HG03139 (cell line): ENCODE measurements at regions not wholly inside any gene's neighbourhood (a gene's known extent, or its start where the extent isn't known, plus 50 kb on each side); places are given as distances from the start of the nearest gene placed in this dataset.
"Not testable (repeated sequence)": the region's sequence is repeated elsewhere in the genome, so short reads cannot be mapped to it uniquely, and the experiment has no call there.

Source experiments
- ATAC-seq: cut with Tn5 transposase; IDR thresholded peaks from one replicate; pipeline ENCODE4 v1.9.1; 2021; ENCODE audit not compliant: unreplicated experiment

DNA sequence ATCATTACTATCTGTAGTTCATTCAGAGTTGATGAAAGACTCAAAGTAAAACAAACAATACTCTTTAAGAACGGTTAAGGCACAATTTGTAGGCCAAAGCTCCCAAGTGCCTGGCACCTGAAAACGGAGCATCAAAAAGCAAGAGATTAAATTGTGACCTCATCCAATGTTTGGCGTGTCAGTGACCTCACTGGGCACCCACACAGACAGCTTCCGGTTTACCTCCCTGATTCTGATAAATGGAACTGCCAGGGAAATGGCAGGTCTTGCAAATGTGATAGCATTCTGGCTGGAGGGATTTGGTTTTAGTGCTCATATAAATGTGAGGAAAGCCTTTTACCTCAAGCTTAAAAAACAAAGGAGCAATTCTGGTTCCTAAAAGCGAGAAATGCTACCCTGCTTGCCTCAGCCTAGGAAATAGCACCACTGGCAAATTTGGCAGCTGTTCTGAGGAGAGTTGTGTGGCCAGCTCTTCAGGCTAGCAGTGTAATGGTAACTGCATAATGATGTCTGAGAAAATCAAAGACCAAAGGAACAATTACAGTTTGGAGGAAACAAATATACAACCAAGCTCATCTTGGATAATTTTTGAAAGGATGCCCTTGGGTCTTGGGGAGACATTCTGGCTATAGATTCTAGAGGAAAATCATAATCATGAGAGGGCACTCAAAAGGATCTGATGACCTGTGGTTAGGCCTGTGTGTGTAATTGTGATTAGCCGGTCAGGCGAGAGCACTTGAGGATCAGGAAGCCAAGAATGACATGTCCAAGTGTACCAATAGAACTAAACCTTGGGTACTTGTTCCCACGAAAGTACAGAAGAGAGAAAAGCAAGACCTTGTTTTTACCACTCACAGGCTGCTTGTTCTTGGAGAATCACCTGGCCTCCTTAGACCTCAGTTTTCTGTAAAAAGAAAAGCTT lies 174.3 kb downstream of the TFAP2B start:
- ATAC-seq, result no peak

GRCh38 chr6:50993941-50994720 lies 175.5 kb downstream of the TFAP2B start:
- ATAC-seq, result no peak

- no peak for ATAC-seq
These were observed 176.4 kb downstream of the TFAP2B start for GRCh38 chr6:50995036-50995435.

DNA sequence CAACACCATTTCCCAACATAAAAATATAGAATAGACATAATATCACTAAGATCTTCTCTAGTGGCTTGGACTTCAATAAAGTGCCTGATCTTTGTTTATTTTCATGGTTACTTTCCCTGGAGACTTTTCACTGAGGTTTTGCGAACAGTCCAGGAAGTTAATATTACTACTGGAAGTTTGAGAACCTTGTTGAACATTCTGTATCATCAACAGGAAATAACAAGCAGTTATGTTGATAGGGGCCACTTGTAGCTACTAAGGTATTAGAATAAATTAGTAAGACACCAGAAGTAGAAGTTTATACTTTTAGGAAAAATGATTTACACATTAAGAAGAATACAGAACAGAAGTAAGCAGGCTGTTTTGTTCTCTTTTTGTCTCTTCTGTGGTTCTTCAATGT lies 180.2 kb downstream of the TFAP2B start:
- ATAC-seq, result no peak

- no peak for ATAC-seq
These were observed 182.7 kb downstream of the TFAP2B start for GRCh38 chr6:51001399-51001798.

- ATAC-seq, result no peak
These were observed 185.7 kb downstream of the TFAP2B start for GRCh38 chr6:51004380-51004779.

GRCh38 chr6:51005779-51006178 lies 187.1 kb downstream of the TFAP2B start:
- ATAC-seq, result no peak

DNA sequence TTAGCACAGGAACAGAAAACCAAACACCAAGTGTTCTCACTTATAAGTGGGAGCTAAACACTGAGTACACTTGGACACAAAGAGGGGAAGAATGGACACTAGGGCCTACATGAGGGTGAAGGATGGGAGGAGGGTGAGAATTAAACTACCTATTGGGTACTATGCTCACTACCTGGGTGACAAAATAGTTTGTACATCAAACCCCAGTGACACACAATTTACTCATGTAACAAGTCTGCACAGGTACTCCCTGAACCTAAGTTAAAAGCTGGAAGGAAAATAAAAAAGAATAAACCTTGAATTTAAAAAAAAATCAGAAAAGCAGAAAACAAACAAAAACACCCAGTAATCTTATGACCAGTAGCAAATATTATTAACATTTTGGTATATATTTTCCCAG lies 188.6 kb downstream of the TFAP2B start:
- no peak for ATAC-seq

GRCh38 chr6:51008693-51009092 lies 190.0 kb downstream of the TFAP2B start:
- not testable (repeated sequence) for ATAC-seq

GRCh38 chr6:51013376-51013775 lies 194.7 kb downstream of the TFAP2B start:
- ATAC-seq, result no peak

DNA sequence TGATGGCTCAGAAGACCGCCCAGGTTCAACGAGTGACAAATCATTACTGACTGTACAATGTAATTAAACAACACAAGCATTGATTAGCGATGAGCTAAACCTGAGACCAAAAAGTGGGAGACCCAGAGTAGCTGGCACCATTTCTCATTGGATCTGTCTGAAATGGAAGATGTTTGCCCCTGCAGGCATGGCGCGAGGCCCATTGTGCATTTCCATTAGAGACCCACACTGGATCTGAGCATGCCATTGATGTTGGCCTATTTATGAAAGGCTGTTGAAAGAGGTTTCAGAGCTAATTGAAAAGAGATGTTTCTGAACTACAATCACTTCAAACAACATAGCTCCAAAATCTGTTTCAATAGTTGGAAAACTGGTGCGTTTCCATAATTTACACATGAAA lies 196.7 kb downstream of the TFAP2B start:
- ATAC-seq, result no peak

DNA sequence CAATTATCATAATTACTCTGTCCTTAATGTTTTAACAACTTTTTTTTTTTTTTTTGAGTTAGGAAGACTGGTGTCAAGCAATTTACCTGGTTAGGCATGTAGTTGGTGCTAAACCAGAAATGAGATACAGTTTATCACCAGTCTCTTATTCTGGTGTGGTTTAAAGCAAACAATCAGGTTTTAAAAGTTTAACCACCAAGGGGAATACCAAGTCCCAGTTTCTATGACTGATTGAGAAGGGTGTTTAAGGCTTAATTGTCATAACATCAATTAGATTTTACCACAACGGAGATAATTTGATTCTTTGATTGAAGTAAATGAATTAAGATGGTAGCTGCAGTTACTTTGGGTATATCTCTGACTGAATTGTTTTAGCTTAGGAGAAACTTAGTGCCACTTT lies 197.8 kb downstream of the TFAP2B start:
- no peak for ATAC-seq

- ATAC-seq, result no peak
These were observed 201.1 kb downstream of the TFAP2B start for GRCh38 chr6:51019806-51020205.

DNA sequence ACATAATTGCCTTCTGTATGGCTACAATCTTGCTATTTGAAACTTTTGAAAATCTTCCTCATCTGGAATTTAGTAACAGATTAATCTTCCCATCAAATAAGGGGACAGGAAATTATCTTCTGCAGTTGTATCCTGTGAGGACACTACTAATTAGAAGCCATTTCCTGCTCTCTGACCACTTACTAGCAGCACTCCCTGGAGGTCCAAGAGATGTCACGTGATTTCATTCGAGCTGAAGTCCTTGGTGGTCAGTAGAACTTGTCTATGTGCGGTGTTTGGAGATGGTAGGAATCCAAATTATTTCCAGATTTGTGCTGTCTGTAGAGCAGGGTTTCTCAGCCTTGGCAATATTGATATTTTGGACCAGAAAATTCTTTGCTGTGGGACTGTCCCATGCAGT lies 202.5 kb downstream of the TFAP2B start:
- no peak for ATAC-seq

GRCh38 chr6:51024126-51024525 lies 205.5 kb downstream of the TFAP2B start:
- ATAC-seq, result no peak

DNA sequence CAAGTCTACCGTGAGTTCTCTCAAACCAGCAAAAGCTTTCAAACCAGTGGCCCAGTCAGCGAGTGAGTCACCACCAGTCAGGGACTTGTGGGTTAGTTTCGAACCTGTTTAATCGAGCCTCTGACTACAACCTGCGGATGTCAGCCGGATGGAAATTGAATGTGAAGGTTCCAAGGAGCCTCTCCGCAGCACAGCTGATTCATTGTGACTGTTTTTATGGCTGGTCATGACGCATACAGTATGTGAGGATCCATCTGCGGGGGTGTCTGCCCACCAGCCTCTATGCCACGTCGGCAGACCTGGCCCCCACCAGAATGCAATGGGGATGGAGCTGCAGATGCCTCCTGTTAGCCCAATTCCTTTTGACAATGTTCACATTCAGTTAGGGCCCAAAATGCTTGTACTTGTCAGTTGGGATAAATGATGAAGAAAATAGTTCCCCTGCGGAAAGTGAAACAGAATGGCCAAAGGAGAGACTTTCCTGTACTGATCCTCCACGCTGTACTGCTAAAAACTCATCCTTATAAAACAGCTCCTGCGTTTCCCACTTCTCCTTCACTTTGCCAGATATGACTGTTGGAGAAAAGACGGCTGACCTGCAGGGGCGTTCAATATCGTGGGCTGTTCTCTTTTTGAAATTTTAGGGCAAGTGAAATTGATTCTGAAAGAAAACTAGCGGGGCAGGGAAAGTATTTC lies 206.6 kb downstream of the TFAP2B start:
- no peak for ATAC-seq

DNA sequence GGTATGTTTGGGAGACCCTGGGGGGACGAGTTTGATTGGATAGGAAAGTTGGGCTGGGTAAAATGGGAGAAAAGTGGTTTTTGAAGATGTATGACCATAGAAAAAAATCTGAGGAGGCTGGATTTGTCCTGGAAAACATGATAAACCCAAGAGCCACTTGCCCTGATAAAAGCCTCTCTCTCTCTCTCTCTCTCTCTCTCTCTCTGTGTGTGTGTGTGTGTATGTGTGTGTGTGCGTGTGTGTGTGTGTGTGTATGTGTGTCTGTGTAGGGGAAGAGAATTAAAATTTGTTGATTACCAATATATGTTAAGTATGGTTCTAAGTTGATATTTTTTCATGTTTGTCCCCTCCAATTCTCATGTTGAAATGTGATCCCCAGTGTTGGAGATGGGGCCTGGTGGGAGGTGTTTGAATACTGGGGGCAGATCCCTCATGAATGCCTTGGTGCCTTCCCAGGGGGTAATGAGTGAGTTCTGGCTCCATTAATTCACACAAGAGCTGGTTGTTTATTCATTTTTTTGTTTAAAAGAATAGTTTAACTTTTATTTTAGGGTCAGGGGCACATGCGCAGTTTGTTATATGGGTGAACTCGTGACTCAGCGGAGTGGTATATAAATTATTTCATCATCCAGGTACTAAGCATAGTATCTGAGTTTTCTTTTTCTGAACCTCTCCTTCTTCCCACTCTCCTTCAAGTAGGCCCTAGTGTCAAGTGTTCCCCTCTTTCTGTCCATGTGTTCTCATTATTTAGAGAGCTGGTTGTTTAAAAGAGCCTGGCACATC lies 208.8 kb downstream of the TFAP2B start:
- no peak for ATAC-seq

DNA sequence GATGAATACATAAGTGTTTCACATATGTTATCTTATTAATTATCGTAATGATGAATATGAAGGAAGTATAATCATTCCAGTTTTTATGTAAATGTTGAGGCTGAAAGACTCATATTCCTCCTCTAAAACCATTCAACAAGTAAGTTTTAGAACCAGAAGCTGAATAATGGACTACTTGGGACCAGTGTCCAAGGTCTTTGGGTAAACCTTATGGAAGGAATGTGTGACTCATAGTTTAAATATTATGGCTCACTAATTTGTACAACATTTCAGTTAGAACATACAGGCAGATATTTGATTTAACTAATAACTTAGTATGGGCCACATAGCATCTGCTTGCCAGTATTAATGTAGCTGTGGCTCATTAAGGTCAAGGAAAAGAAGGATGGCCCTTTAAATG lies 209.6 kb downstream of the TFAP2B start:
- no peak for ATAC-seq

- ATAC-seq, result no peak
These were observed 210.9 kb downstream of the TFAP2B start for GRCh38 chr6:51029561-51029960.

DNA sequence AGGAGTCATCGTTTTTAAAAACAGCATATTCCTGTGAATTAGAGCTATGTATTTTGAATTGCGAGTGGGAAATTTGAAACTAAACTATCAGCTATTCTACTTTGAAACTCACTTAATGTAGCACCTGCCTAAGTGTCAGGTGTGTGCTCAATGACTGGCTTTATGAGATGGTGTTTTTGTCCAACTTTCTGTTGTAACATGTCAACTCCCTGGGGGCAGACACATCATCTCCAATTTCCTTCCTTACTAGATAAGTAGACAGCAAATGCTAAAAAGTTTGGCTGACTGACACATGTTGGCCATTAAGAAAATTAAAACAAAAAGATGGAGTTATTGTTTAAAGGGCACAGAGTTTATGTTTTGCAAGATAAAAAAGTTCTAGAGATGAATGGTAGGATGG lies 226.9 kb downstream of the TFAP2B start:
- ATAC-seq, result no peak
